ENCODE measurements at regions not wholly inside any gene's neighbourhood (a gene's known extent, or its start where the extent isn't known, plus 50 kb on each side); places are given as distances from the start of the nearest gene placed in this dataset.
A peak's percentile ranks its signal among the peaks of the same experiment; 100 is the strongest.

- ChIA-PET POLR2A (no interaction called here), CTCF (interaction anchor here (1.0 to 1.1 kb wide), 3 partner anchors 9 to 398 kb away, joined by 3 to 4 read pairs (median 3); no protein-coding TSS in a partner anchor)
- H3K9me3 Mint-ChIP-seq (ENCODE audit: unreplicated experiment), result peaks cover 6% of the 10 kb centered on the region
Observed at GRCh38 chr17:13429201-13429600, 172.5 kb downstream of the HS3ST3A1 start.

GRCh38 chr17:13428611-13429042 lies 173.1 kb downstream of the HS3ST3A1 start:
- no peak for DNase-seq (ENCODE audit: unreplicated experiment)
- ChIA-PET CTCF (interaction anchor here (0.7 to 1.0 kb wide), 2 partner anchors 32 to 397 kb away, joined by 3 read pairs; no protein-coding TSS in a partner anchor), POLR2A (interaction anchor here (0.7 kb wide), 1 partner anchor 82 kb away, joined by 3 read pairs; no protein-coding TSS in a partner anchor)
- Mint-ChIP-seq H3K4me3 (ENCODE audit: unreplicated experiment) (no peak overlapping the region), H3K36me3 (ENCODE audit: insufficient read depth, unreplicated experiment) (no peaks in the 10 kb centered on the region), H3K27ac (ENCODE audit: low read depth, unreplicated experiment) (no peak overlapping the region), H3K4me1 (ENCODE audit: insufficient read depth, unreplicated experiment) (no peaks in the 10 kb centered on the region), H3K27me3 (ENCODE audit: insufficient read depth, unreplicated experiment) (no peaks in the 10 kb centered on the region), H3K9me3 (ENCODE audit: unreplicated experiment) (peaks cover under 1% of the 10 kb centered on the region)
- intact Hi-C loops (cut with micrococcal nuclease), result no loop called here
- BruUV-seq (replicated peaks), result no TSS peak
- TF ChIP-seq CTCF (IDR thresholded peaks at IDR 0.05; ENCODE audit: unreplicated experiment), result no peak

More at GRCh38 chr17:13429201-13429600, 172.5 kb downstream of the HS3ST3A1 start:
- peak; percentile 30 for DNase-seq (ENCODE audit: unreplicated experiment)
- no peak for TF ChIP-seq CTCF (IDR thresholded peaks at IDR 0.05; ENCODE audit: unreplicated experiment)
- Mint-ChIP-seq H3K27ac (ENCODE audit: low read depth, unreplicated experiment) (no peak overlapping the region), H3K4me1 (ENCODE audit: insufficient read depth, unreplicated experiment) (no peaks in the 10 kb centered on the region), H3K36me3 (ENCODE audit: insufficient read depth, unreplicated experiment) (no peaks in the 10 kb centered on the region), H3K27me3 (ENCODE audit: insufficient read depth, unreplicated experiment) (no peaks in the 10 kb centered on the region), H3K4me3 (ENCODE audit: unreplicated experiment) (no peak overlapping the region)
- intact Hi-C loops (cut with micrococcal nuclease), result no loop called here
- BruUV-seq (replicated peaks), result no TSS peak

- H3K27ac Mint-ChIP-seq (ENCODE audit: low read depth, unreplicated experiment), result no peak overlapping the region
- no peaks in the 10 kb centered on the region for H3K9me3 Mint-ChIP-seq (ENCODE audit: unreplicated experiment)
- no peak for DNase-seq (ENCODE audit: unreplicated experiment)
- intact Hi-C loops (cut with micrococcal nuclease), result no loop called here
- H3K36me3 Mint-ChIP-seq (ENCODE audit: insufficient read depth, unreplicated experiment), result no peaks in the 10 kb centered on the region
- no TSS peak for BruUV-seq (replicated peaks)
- no peak for TF ChIP-seq CTCF (IDR thresholded peaks at IDR 0.05; ENCODE audit: unreplicated experiment)
- peaks cover 1% of the 10 kb centered on the region for H3K4me1 Mint-ChIP-seq (ENCODE audit: insufficient read depth, unreplicated experiment)
- no peaks in the 10 kb centered on the region for H3K27me3 Mint-ChIP-seq (ENCODE audit: insufficient read depth, unreplicated experiment)
- CTCF ChIA-PET, result no interaction called here
- POLR2A ChIA-PET, result no interaction called here
- H3K4me3 Mint-ChIP-seq (ENCODE audit: unreplicated experiment), result no peak overlapping the region
Observed at GRCh38 chr17:13426991-13427390, 174.7 kb downstream of the HS3ST3A1 start.

GRCh38 chr17:13425390-13425789 lies 176.3 kb downstream of the HS3ST3A1 start:
- Mint-ChIP-seq H3K9me3 (ENCODE audit: unreplicated experiment) (no peaks in the 10 kb centered on the region), H3K4me1 (ENCODE audit: insufficient read depth, unreplicated experiment) (peaks cover 17% of the 10 kb centered on the region), H3K27ac (ENCODE audit: low read depth, unreplicated experiment) (no peak overlapping the region), H3K27me3 (ENCODE audit: insufficient read depth, unreplicated experiment) (no peaks in the 10 kb centered on the region), H3K4me3 (ENCODE audit: unreplicated experiment) (no peak overlapping the region), H3K36me3 (ENCODE audit: insufficient read depth, unreplicated experiment) (no peaks in the 10 kb centered on the region)
- intact Hi-C loops (cut with micrococcal nuclease), result no loop called here
- CTCF ChIA-PET, result interaction anchor here (0.6 kb wide), 1 partner anchor 1948 kb away, joined by 3 read pairs; no protein-coding TSS in a partner anchor
- no TSS peak for BruUV-seq (replicated peaks)
- no peak for TF ChIP-seq CTCF (IDR thresholded peaks at IDR 0.05; ENCODE audit: unreplicated experiment)
- POLR2A ChIA-PET, result interaction anchor here (0.7 to 1.6 kb wide), 5 partner anchors 9 to 91 kb away, joined by 3 to 4 read pairs (median 3); no protein-coding TSS in a partner anchor
- no peak for DNase-seq (ENCODE audit: unreplicated experiment)
